Activated CD4-positive, alpha-beta T cell treated with anti-CD3 and anti-CD28 coated beads, Interleukin-2, amount 50 U/mL, for 16 hours (primary cell): ENCODE measurements at regions not wholly inside any gene's neighbourhood (a gene's known extent, or its start where the extent isn't known, plus 50 kb on each side); places are given as distances from the start of the nearest gene placed in this dataset.

ENCODE experiments used
- DNase-seq: peaks from one replicate; pipeline ENCODE4 v3.0.0-alpha.2; 2020

GRCh38 chr19:28238270-28238820, 974.6 kb downstream of the UQCRFS1 start:
- no peak for DNase-seq

DNA sequence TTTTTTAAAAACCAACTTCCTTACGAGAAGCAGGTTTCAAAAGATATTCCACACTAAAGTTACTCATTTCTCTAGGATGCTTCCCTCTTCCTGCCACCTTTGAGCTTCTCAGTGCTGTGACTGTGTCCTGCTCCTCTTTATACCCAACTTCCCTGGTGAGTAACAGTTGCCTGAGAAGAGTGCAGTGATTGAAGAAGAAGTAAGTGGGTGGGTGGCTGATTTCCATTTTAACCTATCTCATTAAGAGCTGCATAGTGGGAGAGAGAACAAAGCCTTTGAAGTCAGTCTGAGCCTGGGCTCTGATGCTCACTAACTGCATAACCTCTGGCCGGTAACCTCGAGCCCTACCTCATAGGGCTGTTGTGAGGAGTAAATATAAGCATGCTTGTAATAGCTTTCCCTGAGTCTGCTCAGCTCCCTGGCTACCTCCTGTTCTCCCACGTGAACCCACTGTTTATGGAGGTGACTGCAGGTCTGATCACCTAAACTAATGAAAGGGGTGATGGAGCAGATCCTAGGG, 977.3 kb downstream of the UQCRFS1 start:
- no peak for DNase-seq

DNA sequence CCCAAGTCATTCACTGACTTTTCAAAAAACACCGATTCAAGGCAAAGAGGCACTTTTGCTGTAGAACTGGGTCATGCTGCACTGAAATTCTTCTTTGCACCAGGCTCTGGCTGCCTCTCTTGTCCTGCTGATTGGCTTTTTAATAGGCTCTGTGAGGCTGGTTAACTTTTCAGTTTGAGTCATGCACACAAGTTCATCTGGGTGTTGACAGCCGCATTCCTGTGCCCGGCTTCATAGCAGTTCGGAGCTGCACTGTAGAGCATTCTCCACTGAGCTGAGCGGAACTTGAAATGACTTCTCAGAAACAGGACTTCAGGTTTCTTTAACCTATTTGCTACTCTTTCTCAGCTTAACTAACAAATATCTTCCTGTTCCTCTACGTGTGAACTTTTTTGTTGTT, 978.3 kb downstream of the UQCRFS1 start:
- DNase-seq: no peak

DNA sequence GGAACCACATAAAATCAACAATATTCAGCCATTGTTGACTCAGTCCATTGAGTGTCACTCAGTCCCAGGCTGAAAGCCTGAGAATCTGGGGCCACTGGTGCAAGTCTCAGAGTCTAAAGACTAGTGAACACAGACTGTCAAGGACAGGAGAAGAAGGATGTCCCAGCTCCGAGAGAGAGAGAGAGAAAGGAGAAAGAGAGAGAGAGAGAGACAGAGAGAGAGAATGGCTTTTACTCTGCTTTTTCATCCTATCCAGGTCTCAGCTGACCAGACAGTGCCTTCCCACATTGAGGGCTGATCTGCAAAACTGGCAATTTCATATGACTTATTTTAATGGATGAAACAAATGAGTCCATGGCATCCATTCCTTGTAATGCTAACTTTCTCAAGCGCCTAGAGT, 984.1 kb downstream of the UQCRFS1 start:
- no peak for DNase-seq

- DNase-seq: no peak
These were observed 988.5 kb downstream of the UQCRFS1 start for GRCh38 chr19:28224441-28224840.

GRCh38 chr19:28221736-28222135, 991.2 kb downstream of the UQCRFS1 start:
- DNase-seq: no peak

DNA sequence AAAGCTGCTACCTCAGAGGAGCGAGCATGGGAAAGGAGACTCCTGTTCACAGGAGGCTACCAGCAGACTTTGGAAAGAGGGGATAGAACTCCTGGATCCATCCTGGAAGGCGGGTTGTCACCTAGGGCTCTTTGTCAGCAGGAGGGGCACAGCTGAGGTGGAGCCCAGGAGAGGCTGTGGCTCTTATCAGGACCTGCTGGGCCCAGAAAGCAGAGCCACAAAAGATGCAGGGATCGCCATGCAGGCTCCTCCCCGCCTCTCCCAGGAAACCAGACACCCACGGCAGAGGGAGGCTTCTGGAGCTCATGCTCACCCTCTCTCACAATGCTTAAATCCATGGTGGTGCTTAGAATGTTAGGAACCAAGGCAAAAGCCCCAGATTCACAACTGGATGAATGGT, 994.2 kb downstream of the UQCRFS1 start:
- DNase-seq: no peak

- no peak for DNase-seq
These were observed 995.9 kb downstream of the UQCRFS1 start for GRCh38 chr19:28217022-28217421.

DNA sequence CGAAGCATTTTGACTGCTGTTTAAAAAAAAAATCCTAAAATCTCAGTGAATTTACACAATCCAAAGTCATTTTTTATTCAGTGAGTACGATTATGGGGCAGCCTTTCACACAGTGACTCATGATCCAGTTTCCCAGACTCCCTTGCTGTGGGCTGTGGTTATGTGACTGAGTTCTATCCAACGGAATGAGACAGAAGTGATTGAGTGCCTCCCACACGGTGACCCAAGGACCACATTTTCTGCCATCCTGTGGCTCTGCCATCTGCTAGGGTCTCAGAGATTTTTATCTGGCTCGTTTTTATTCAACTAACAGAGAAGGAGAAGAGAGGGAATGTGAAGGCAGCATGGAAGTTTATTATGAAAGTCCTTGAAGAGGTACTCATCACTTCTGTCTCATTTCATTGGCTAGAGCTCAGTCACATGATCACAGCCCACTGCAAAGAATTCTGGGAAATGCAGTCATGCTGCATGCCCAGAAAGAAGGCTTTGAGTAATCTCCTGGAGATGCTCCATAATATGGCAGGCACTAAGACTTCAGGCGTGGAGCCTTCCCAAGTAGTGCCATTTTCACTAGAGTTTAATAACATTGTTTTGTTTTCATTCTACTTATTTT, 999.4 kb downstream of the UQCRFS1 start:
- DNase-seq: no peak

GRCh38 chr19:28210886-28211285, 1002.1 kb downstream of the UQCRFS1 start:
- no peak for DNase-seq

GRCh38 chr19:28208745-28209144, 1004.2 kb downstream of the UQCRFS1 start:
- no peak for DNase-seq

DNA sequence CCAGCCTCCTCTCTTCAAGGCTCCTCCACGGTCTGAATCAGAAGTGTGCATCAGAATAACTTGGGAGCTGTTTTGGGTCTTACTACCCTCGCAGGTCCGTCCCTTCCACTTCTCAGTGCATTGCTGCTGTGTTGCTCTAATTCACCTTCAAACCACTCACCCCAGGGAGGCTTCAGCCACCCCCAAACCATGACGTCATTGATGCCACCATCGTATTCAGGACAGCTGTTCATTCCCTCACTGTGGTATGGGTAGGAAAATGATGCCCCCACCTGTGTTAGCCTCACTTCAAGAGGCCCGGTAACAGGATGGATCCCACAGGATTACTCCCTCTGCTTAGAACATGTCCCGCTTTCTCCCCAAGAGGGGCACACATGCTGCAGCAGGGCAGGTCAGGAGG, 1005.7 kb downstream of the UQCRFS1 start:
- DNase-seq: no peak

GRCh38 chr19:28201462-28201943, 1011.4 kb downstream of the UQCRFS1 start:
- no peak for DNase-seq

- DNase-seq: no peak
These were observed 1013.6 kb downstream of the UQCRFS1 start for GRCh38 chr19:28199323-28199722.

- DNase-seq: no peak
These were observed 1016.0 kb downstream of the UQCRFS1 start for GRCh38 chr19:28196961-28197360.

- DNase-seq: no peak
These were observed 1016.9 kb downstream of the UQCRFS1 start for GRCh38 chr19:28196101-28196500.

DNA sequence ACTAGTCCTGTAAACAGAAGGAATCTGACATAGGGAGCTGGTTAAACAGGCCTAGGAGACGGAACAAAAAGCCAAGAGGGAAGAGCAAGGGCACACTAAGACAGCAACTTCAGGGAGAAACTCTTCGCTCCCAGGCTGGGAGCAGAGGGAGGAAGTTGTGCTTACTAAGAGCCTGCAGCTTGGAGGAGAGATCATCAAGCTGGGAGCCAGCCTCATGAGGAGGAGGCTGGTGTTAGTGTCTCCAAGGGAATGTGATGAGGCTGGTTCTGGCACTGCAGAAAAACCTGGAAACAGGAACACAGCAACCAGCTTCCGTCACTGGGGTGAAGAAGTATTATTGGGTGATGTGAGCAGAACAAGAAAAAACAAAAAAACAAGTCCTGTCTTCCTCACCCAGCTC, 1027.3 kb downstream of the UQCRFS1 start:
- DNase-seq: no peak

DNA sequence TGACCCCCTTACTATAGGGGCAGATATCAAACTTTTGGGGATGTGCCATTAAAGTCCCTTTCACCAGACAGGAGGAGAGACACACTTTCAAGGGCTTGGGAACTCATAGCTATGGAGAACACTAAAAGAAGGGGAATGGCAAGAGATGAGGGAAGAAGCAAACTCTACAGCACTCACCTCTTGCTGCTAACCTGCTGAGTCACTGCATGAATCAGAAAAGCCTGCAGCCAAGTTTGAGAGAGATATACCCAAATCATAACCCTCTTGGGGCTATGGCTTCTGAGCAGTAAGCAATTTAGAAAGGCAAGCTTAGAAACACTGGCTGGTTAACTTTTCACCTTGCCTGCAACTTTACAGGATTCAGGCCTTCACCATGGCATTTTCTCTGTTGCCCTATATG, 1028.0 kb downstream of the UQCRFS1 start:
- DNase-seq: no peak

DNA sequence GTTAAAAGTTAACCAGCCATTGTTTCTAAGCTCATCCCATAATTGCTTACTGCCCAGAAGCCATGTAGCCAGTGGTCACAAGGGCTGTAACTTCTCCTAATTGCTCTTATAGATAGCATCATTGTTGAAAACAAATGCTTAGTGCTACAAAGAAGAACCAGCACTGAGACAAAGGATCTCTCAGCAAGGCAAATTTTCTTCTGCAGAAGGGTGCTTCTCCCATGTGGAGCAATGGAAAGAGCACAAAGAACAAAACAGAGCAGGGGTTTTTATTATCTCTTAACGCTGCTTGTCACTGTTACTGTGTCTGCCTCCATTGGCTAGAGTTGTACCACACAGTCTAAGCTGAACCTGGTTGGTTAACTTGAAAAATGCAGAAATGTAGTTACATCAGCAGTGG, 1036.8 kb downstream of the UQCRFS1 start:
- no peak for DNase-seq

DNA sequence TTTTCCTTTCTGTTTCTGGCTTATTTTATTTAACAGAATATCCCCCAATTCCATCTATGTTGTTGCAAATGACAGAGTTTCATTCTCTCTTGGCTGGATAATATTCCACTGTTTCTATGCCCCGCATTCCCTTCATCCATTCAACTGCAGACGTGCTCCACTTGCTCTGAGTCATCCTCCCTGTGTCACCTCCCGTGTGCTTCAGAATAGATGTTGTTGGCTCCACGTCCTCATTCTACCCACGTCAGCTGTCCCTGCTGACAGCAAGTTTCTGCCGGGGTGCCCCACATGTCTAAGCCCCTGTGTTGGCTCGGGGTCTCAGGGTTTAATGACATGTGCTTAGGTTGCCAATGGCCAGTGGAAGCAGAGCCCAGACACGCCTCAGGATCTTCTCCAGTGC, 1041.0 kb downstream of the UQCRFS1 start:
- no peak for DNase-seq

DNA sequence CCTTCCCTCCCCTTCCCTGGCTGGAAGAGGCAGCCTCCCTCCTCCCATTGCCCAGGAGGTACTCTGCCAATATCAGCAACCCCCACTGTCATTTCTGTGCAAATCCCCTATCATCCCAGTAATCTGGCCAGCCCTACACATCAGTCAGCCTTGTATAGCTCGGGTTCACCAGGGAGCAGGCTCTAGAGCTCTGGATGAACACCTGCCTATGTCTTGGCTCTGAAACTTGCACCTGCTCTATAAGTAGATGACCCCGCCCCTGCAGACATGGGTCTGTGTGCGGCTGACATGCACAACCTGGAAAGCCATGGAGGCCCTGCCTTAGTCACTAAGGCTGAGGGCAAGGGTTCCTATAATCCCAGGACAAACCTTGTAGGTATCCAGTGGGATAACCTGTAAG, 1042.9 kb downstream of the UQCRFS1 start:
- no peak for DNase-seq

- no peak for DNase-seq
These were observed 1043.6 kb downstream of the UQCRFS1 start for GRCh38 chr19:28169168-28169887.

DNA sequence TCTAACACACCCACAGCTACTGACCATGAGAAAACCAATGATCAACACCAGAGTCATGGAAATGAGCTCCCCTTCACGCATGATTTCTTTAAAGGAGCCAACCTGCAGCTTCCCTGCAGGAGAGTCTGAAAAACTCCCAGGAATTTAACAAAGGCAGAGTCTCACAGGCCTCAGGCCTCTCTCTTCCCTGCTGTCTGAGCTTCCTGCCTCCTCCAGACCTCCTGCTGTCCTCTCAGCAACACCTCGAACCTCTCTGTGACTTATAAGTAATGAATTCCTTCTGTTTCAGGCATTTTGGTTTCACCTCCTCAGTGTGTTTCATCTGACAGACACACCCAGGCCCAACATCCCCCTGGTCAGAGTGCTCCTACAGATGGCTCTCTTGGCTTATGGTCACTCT, 1044.4 kb downstream of the UQCRFS1 start:
- DNase-seq: no peak

- no peak for DNase-seq
These were observed 1046.9 kb downstream of the UQCRFS1 start for GRCh38 chr19:28166025-28166424.
